ENCODE measurements at regions not wholly inside any gene's neighbourhood (a gene's known extent, or its start where the extent isn't known, plus 50 kb on each side); places are given as distances from the start of the nearest gene placed in this dataset.

- CTCF ChIA-PET, result no interaction called here
These were observed 918.0 kb downstream of the LTN1 start for GRCh38 chr21:28074676-28075075.

GRCh38 chr21:28072601-28073000, 920.1 kb downstream of the LTN1 start:
- ChIA-PET CTCF (no interaction called here), POLR2A (ENCODE audit: low non-redundant PET) (no interaction called here)
- no peaks in the 10 kb centered on the region for H3K36me3 ChIP-seq (ENCODE audit: insufficient read depth, low read length, poor library complexity, severe bottlenecking)
- no peaks in the 10 kb centered on the region for H3K27me3 ChIP-seq (replicated peaks; ENCODE audit: insufficient read depth, low read depth, low read length, poor library complexity)
- intact Hi-C loops (cut with micrococcal nuclease; ENCODE audit: unreplicated experiment), result no loop called here
- no peaks in the 10 kb centered on the region for H3K9me3 ChIP-seq (ENCODE audit: low read depth, low read length, poor library complexity, severe bottlenecking)
- BruUV-seq (replicated peaks), result no TSS peak
- DNase-seq (ENCODE audit: low spot score), result no peak
- no peaks in the 10 kb centered on the region for H3K4me1 ChIP-seq (ENCODE audit: insufficient read depth, low read length, poor library complexity, severe bottlenecking)
- TF ChIP-seq EZH2 (IDR thresholded peaks at IDR 0.05; ENCODE audit: borderline replicate concordance, low read depth, low read length, poor library complexity, severe bottlenecking) (no peak), CTCF (conservative IDR thresholded peaks at IDR 0.05; ENCODE audit: low read depth, low read length) (no peak)
- no peak overlapping the region for H3K4me3 ChIP-seq (ENCODE audit: low read depth, low read length, poor library complexity, severe bottlenecking)
- H3K27ac ChIP-seq (ENCODE audit: low read depth, low read length, poor library complexity, severe bottlenecking), result no peak overlapping the region

More at GRCh38 chr21:28074676-28075075, 918.0 kb downstream of the LTN1 start:
- DNase-seq (ENCODE audit: low spot score), result no peak
- Histone ChIP-seq H3K4me1 (ENCODE audit: insufficient read depth, low read length, poor library complexity, severe bottlenecking) (no peaks in the 10 kb centered on the region), H3K27me3 (replicated peaks; ENCODE audit: insufficient read depth, low read depth, low read length, poor library complexity) (no peaks in the 10 kb centered on the region), H3K27ac (ENCODE audit: low read depth, low read length, poor library complexity, severe bottlenecking) (no peak overlapping the region), H3K36me3 (ENCODE audit: insufficient read depth, low read length, poor library complexity, severe bottlenecking) (no peaks in the 10 kb centered on the region), H3K9me3 (ENCODE audit: low read depth, low read length, poor library complexity, severe bottlenecking) (no peaks in the 10 kb centered on the region), H3K4me3 (ENCODE audit: low read depth, low read length, poor library complexity, severe bottlenecking) (no peak overlapping the region)
- intact Hi-C loops (cut with micrococcal nuclease; ENCODE audit: unreplicated experiment), result no loop called here
- TF ChIP-seq EZH2 (IDR thresholded peaks at IDR 0.05; ENCODE audit: borderline replicate concordance, low read depth, low read length, poor library complexity, severe bottlenecking), result no peak
- no TSS peak for BruUV-seq (replicated peaks)
- POLR2A ChIA-PET (ENCODE audit: low non-redundant PET), result no interaction called here

- Histone ChIP-seq H3K4me1 (ENCODE audit: insufficient read depth, low read length, poor library complexity, severe bottlenecking) (no peaks in the 10 kb centered on the region), H3K27me3 (replicated peaks; ENCODE audit: insufficient read depth, low read depth, low read length, poor library complexity) (no peaks in the 10 kb centered on the region), H3K4me3 (ENCODE audit: low read depth, low read length, poor library complexity, severe bottlenecking) (no peak overlapping the region), H3K27ac (ENCODE audit: low read depth, low read length, poor library complexity, severe bottlenecking) (no peak overlapping the region), H3K9me3 (ENCODE audit: low read depth, low read length, poor library complexity, severe bottlenecking) (no peaks in the 10 kb centered on the region), H3K36me3 (ENCODE audit: insufficient read depth, low read length, poor library complexity, severe bottlenecking) (no peaks in the 10 kb centered on the region)
- DNase-seq (ENCODE audit: low spot score), result no peak
- intact Hi-C loops (cut with micrococcal nuclease; ENCODE audit: unreplicated experiment), result no loop called here
- ChIA-PET POLR2A (ENCODE audit: low non-redundant PET) (no interaction called here), CTCF (no interaction called here)
- no TSS peak for BruUV-seq (replicated peaks)
- no peak for TF ChIP-seq CTCF (conservative IDR thresholded peaks at IDR 0.05; ENCODE audit: low read depth, low read length)
These were observed 923.2 kb downstream of the LTN1 start for GRCh38 chr21:28069450-28069923.

GRCh38 chr21:28068455-28069358, 924.0 kb downstream of the LTN1 start:
- no peak for TF ChIP-seq EZH2 (IDR thresholded peaks at IDR 0.05; ENCODE audit: borderline replicate concordance, low read depth, low read length, poor library complexity, severe bottlenecking)
- TF ChIP-seq CTCF (conservative IDR thresholded peaks at IDR 0.05; ENCODE audit: low read depth, low read length), result no peak
- intact Hi-C loops (cut with micrococcal nuclease; ENCODE audit: unreplicated experiment), result no loop called here
- POLR2A ChIA-PET (ENCODE audit: low non-redundant PET), result no interaction called here

More at GRCh38 chr21:28068455-28069358, 924.0 kb downstream of the LTN1 start:
- Histone ChIP-seq H3K9me3 (ENCODE audit: low read depth, low read length, poor library complexity, severe bottlenecking) (no peaks in the 10 kb centered on the region), H3K36me3 (ENCODE audit: insufficient read depth, low read length, poor library complexity, severe bottlenecking) (no peaks in the 10 kb centered on the region), H3K4me3 (ENCODE audit: low read depth, low read length, poor library complexity, severe bottlenecking) (no peak overlapping the region), H3K27ac (ENCODE audit: low read depth, low read length, poor library complexity, severe bottlenecking) (no peak overlapping the region), H3K4me1 (ENCODE audit: insufficient read depth, low read length, poor library complexity, severe bottlenecking) (no peaks in the 10 kb centered on the region), H3K27me3 (replicated peaks; ENCODE audit: insufficient read depth, low read depth, low read length, poor library complexity) (no peaks in the 10 kb centered on the region)
- DNase-seq (ENCODE audit: low spot score), result no peak
- CTCF ChIA-PET, result no interaction called here
- BruUV-seq (replicated peaks), result no TSS peak

Data from A673 (cell line).